Fibroblast of pulmonary artery (primary cell): ENCODE measurements at regions not wholly inside any gene's neighbourhood (a gene's known extent, or its start where the extent isn't known, plus 50 kb on each side); places are given as distances from the start of the nearest gene placed in this dataset.
"Not testable (repeated sequence)": the region's sequence is repeated elsewhere in the genome, so short reads cannot be mapped to it uniquely, and the experiment has no call there.

Experiments used
- DNase-seq: peaks from one replicate; pipeline ENCODE4 v3.0.0-alpha.2; 2010; ENCODE audit warnings: low read depth
- H3K4me3 ChIP-seq: replicated peaks from 2 replicates; pipeline ENCODE4 v1.5.1; 2011; ENCODE audit warnings: low read depth, mild to moderate bottlenecking, control low read depth, low read length, moderate library complexity
- CTCF ChIP-seq: IDR thresholded peaks from 2 replicates; pipeline ENCODE4 v1.5.1; 2011; ENCODE audit warnings: mild to moderate bottlenecking, control low read depth, low read length, inconsistent platforms; ENCODE audit errors: missing control alignments

DNA sequence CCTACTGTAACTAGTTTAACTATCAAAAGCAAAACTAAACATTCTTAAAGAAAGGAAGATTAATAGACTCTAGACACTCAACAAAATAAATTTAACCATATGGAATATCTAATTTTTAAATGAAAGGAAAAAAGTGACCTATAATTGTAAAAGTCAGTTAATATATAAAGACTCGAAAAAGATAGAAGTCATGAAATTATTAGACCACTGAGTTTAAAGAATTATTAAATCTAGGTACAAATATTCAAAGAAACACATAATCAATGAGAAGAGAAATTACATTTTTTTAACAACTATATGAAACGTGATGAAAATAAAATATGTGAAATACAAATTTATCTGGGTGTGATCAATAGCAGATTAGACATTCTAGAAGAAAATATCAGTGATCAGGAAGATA, 706.8 kb upstream of the PCDH20 start:
- no peak for TF ChIP-seq CTCF
- no peak overlapping the region for H3K4me3 ChIP-seq
- no peak for DNase-seq

GRCh38 chr13:62119739-62120700, 704.4 kb upstream of the PCDH20 start:
- TF ChIP-seq CTCF = peak; percentile 31
- peak; percentile 25 for DNase-seq
- H3K4me3 ChIP-seq = no peak overlapping the region

DNA sequence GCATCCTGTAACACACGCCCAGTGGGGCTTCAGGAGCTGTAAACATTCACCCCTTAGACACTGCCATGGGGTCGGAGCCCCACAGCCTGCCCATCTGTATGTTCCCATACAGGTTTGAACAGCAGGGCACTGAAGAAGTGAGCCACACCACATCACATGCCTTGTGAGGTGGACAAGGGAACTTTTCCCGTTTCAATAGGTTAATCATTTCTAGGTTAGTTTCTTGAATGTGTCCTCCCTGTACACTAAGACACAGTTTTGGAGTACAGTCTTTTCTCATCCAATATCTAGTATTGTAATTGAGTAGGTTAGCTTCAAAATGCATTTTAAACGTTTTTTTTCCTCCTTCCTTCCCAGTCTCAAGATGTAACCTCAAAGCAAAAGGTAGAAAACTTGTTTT, 700.2 kb upstream of the PCDH20 start:
- H3K4me3 ChIP-seq = no peak overlapping the region
- DNase-seq = no peak
- no peak for TF ChIP-seq CTCF

GRCh38 chr13:62113179-62113578, 697.5 kb upstream of the PCDH20 start:
- DNase-seq = no peak
- no peak for TF ChIP-seq CTCF
- H3K4me3 ChIP-seq = no peak overlapping the region

DNA sequence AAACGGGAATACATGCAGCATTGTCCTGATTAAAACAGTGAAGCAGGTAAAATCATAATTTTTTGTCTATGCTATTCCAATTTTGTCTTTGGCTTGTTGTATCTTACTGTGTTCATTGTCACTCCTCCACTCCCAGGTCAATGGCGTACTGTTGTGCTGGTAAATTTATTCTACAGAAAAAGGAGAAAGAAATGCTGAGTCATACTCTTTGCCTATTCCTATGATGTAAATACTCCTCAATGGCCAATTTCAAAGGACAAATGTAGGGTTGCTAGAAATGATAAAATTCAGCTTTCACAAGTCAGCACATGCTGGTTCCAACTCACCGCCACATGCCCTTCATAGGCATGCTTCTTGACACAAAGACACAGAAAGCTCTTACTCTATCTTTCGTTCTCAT, 694.4 kb upstream of the PCDH20 start:
- DNase-seq = no peak
- no peak overlapping the region for H3K4me3 ChIP-seq
- TF ChIP-seq CTCF = no peak

GRCh38 chr13:62104136-62104535, 688.5 kb upstream of the PCDH20 start:
- H3K4me3 ChIP-seq, DNase-seq: not testable (repeated sequence)

DNA sequence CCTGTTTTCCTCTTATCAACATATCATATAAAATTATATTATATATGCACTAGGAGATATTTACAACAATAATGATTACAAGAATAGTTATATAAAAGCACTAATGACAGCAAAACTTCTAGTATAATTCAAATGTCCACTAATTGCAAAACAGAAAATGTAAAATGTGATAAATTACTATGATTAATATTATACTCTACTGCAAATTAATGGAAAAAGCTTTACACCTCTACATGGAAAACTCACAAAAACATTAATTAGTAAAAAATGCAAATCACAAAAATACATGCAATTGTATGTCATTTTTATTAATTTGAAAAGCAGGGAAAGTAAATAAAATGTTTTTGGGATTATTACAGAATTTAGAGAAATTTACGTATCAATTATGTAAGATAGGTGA, 681.0 kb upstream of the PCDH20 start:
- no peak for DNase-seq
- TF ChIP-seq CTCF = no peak

More for the DNA sequence above, 681.0 kb upstream of the PCDH20 start:
- H3K4me3 ChIP-seq = no peak overlapping the region
